Thyroid gland (tissue), 4 donors: ENCODE measurements at regions not wholly inside any gene's neighbourhood (a gene's known extent, or its start where the extent isn't known, plus 50 kb on each side); places are given as distances from the start of the nearest gene placed in this dataset.
"Not testable (repeated sequence)": the region's sequence is repeated elsewhere in the genome, so short reads cannot be mapped to it uniquely, and the experiment has no call there.

ENCODE experiments used
- DNase-seq, 2 donors: peaks; one replicate each; pipeline ENCODE4 v3.0.0-alpha.2; 2019
- H3K27ac ChIP-seq, 3 donors: fragments of 200-600 bp; sonication (generic); 1 replicate in 2 of 3; 2 replicates in 1 of 3; pipeline ENCODE4 v1.5.1; 2016 to 2019; ENCODE audit warnings: mild to moderate bottlenecking in 1 of 3, moderate library complexity in 1 of 3
- H3K27me3 ChIP-seq: fragments of 200-600 bp; sonication (generic); one replicate; pipeline ENCODE4 v1.5.1; 2019
- H3K36me3 ChIP-seq, 2 donors: fragments of 200-600 bp; sonication (generic); one replicate each; pipeline ENCODE4 v1.5.1; 2016 to 2019
- H3K4me1 ChIP-seq, 2 donors: fragments of 200-600 bp; sonication (generic); one replicate each; pipeline ENCODE4 v1.5.1; 2017 to 2019
- H3K4me3 ChIP-seq, 3 donors: fragments of 200-600 bp; sonication (generic); replicated peaks in 1 of 3; 1 replicate in 2 of 3; 2 replicates in 1 of 3; pipeline ENCODE4 v1.5.1; 2016; ENCODE audit warnings: mild to moderate bottlenecking in 1 of 3
- H3K9me3 ChIP-seq: fragments of 200-600 bp; sonication (generic); one replicate; pipeline ENCODE4 v1.5.1; 2017
- POLR2A ChIP-seq, 2 donors: fragments of 450-650 bp; IDR thresholded peaks; one replicate each; pipeline ENCODE4 v1.6.1; 2017; ENCODE audit warnings: antibody characterized with exemption in 2 of 2, mild to moderate bottlenecking in 2 of 2, moderate library complexity in 1 of 2
- WGBS, 2 donors: methylation state at CpG; one replicate each; pipeline ENCODE4 v1.1.5; 2017; 5-methylcytosine and 5-hydroxymethylcytosine counted together
- intact Hi-C: fragments of 100-400 bp; cut with DNase I; formaldehyde crosslinking; loops from one replicate; pipeline ENCODE4 v1.15.1; 2023
- TF ChIP-seq, protein P1 (sequence below), 6 experiments: fragments of 200-600 bp in 3 of 6; fragments of 450-650 bp in 3 of 6; sonication (generic) in 3 of 6; IDR thresholded peaks; one replicate each; pipeline ENCODE4 v1.5.1; 2016 to 2019; ENCODE audit warnings: antibody characterized with exemption in 6 of 6, mild to moderate bottlenecking in 2 of 6, inconsistent platforms in 1 of 6, moderate library complexity in 1 of 6

DNA sequence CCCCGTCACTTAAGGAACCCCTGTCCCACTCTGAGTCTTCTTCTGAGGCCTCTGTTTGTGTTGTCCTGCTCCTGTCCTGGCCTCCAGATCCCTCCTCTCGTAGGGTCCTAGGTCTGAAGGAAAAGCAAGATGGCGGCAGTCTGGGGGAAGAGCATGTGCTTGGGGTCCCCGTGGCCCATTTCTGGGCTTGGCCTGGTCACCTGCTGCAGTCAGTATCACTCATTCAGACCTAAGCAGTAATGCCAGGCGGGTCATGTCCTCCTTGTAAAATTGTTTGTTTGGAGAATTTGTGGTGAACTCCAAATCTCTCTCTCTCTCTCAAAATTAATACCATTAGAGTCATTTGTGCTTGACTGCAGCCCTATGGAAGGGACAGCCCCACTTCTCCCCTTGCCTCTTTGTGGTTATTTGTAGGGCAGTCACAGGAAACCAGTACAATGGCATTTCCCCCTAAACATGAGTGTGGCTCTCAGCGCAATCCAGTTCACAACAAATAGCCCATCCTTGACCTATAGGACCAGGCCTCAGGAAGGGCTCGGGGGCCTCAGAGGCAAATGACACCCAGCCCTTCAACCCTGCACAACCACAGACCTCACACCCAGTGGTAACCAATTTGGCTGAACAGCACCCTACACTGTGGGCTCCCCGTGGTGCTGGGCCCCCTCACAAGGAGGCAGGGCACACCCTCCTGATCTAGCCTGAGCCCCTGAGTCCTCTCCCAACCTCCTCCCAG, 173.5 kb downstream of the OR4M2 start:
- Histone ChIP-seq H3K36me3 (no peaks in the 10 kb centered on the region), H3K9me3 (no peaks in the 10 kb centered on the region), H3K27ac (no peak overlapping the region), H3K27me3 (no peaks in the 10 kb centered on the region), H3K4me1 (no peaks in the 10 kb centered on the region), H3K4me3 (no peak overlapping the region)
- DNase-seq: no peak
- TF ChIP-seq POLR2A (IDR thresholded peaks at IDR 0.05): no peak
- TF ChIP-seq, protein P1, sequence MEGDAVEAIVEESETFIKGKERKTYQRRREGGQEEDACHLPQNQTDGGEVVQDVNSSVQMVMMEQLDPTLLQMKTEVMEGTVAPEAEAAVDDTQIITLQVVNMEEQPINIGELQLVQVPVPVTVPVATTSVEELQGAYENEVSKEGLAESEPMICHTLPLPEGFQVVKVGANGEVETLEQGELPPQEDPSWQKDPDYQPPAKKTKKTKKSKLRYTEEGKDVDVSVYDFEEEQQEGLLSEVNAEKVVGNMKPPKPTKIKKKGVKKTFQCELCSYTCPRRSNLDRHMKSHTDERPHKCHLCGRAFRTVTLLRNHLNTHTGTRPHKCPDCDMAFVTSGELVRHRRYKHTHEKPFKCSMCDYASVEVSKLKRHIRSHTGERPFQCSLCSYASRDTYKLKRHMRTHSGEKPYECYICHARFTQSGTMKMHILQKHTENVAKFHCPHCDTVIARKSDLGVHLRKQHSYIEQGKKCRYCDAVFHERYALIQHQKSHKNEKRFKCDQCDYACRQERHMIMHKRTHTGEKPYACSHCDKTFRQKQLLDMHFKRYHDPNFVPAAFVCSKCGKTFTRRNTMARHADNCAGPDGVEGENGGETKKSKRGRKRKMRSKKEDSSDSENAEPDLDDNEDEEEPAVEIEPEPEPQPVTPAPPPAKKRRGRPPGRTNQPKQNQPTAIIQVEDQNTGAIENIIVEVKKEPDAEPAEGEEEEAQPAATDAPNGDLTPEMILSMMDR (IDR thresholded peaks at IDR 0.05): no peak
- 52 to 64% methylated on average over 8 of the region's 8 CpGs for WGBS, 2 donors
- intact Hi-C loops: no loop called here

- DNase-seq, H3K4me3 ChIP-seq, H3K36me3 ChIP-seq, H3K9me3 ChIP-seq, intact Hi-C loops, H3K4me1 ChIP-seq, H3K27ac ChIP-seq, H3K27me3 ChIP-seq: not testable (repeated sequence)
- WGBS, 2 donors: 79 to 82% methylated on average over 7 to 9 of the region's 14 CpGs
These were observed 174.2 kb downstream of the OR4M2 start for GRCh38 chr15:22254409-22255045.

GRCh38 chr15:22255606-22256005, 175.3 kb downstream of the OR4M2 start:
- intact Hi-C loops, H3K4me1 ChIP-seq, DNase-seq, H3K27me3 ChIP-seq, H3K36me3 ChIP-seq, H3K9me3 ChIP-seq, H3K27ac ChIP-seq, H3K4me3 ChIP-seq: not testable (repeated sequence)
- 70 to 81% methylated on average over 7 of the region's 7 CpGs for WGBS, 2 donors

DNA sequence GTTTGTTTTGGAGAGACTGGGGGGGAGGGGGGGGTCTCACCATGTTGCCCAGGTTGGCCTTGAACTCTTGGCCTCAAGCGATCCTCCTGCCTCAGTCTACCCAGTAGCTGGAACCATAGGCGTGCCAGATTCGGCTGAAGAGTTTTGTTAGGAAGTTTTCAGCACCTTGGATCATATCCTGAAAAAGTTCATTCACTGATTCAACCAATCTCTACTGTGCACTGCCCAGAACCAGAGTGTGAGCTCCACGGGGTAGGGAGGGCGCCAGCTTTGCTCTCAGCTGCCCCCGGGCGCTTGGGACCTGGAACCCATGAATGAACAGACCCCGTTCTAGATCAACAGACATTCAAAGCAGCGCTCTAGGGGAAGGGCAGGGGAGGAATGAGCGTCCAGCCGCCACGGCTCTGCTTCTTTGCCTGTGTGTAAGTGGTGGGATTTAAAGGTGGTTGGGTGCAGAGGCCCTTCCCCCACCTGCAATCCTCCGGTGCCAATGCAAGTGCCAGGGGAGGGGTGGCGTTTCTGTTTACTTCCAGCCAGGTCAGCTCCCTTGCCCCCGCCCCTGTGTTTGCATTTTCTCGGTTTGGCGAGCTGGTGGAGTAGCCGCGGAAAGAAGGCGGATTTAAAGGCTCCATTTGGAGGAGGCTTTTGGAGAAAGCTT, 176.2 kb downstream of the OR4M2 start:
- H3K4me1 ChIP-seq, H3K27me3 ChIP-seq, H3K4me3 ChIP-seq, H3K9me3 ChIP-seq, intact Hi-C loops, H3K27ac ChIP-seq, H3K36me3 ChIP-seq, DNase-seq: not testable (repeated sequence)
- WGBS, 2 donors: 76 to 82% methylated on average over 15 to 20 of the region's 20 CpGs

- Histone ChIP-seq H3K36me3 (no peaks in the 10 kb centered on the region), H3K4me3 (no peak overlapping the region), H3K9me3 (no peaks in the 10 kb centered on the region), H3K27ac (no peak overlapping the region), H3K27me3 (no peaks in the 10 kb centered on the region), H3K4me1 (no peaks in the 10 kb centered on the region)
- 68 to 71% methylated on average over 23 to 59 of the region's 109 CpGs for WGBS, 2 donors
- intact Hi-C loops: no loop called here
- no peak for DNase-seq
- TF ChIP-seq, protein P1 (IDR thresholded peaks at IDR 0.05): no peak
- no peak for TF ChIP-seq POLR2A (IDR thresholded peaks at IDR 0.05)
These were observed 177.0 kb downstream of the OR4M2 start for GRCh38 chr15:22257047-22258008.

DNA sequence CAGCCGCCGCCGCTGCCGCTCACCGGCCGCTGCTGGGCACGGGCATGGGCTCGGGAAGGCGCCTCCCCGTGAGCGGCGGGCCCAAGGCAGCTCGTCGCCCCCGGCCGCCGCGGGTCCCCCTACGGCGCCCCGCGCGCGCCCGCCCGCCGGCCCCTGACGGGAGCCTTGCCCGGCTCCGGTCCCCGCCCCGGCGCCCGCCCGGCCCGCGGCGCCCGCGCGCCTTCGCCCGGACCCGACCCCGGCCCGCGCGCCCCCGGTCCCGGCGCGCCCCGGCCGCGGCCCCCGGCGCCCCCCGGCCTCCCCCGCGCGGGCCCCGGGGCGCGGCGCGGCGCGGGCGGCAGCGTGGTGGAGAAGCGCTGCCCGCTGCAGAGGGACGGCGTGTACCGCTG, 177.7 kb downstream of the OR4M2 start:
- intact Hi-C loops: no loop called here
- TF ChIP-seq, protein P1 (IDR thresholded peaks at IDR 0.05): no peak
- TF ChIP-seq POLR2A (IDR thresholded peaks at IDR 0.05): no peak
- 72% methylated on average over 18 of the region's 75 CpGs; no CpG with 5 or more reads in 1 of the 2 donors for WGBS, 2 donors
- Histone ChIP-seq H3K4me3 (no peak overlapping the region), H3K27ac (no peak overlapping the region), H3K27me3 (no peaks in the 10 kb centered on the region), H3K9me3 (no peaks in the 10 kb centered on the region), H3K36me3 (no peaks in the 10 kb centered on the region), H3K4me1 (no peaks in the 10 kb centered on the region)
- DNase-seq: no peak
